Loucy (cell line): ENCODE measurements at regions not wholly inside any gene's neighbourhood (a gene's known extent, or its start where the extent isn't known, plus 50 kb on each side); places are given as distances from the start of the nearest gene placed in this dataset.

Experiments
- H2AFZ ChIP-seq: fragments of 200-600 bp; sonication (generic); 2 replicates; pipeline ENCODE4 v1.6.0; 2016; ENCODE audit warnings: antibody characterized with exemption, mild to moderate bottlenecking, low read length, moderate library complexity
- H3F3A ChIP-seq: fragments of 200-600 bp; 2 replicates; pipeline ENCODE4 v1.6.0; 2016; ENCODE audit warnings: antibody characterized with exemption, low read depth, mild to moderate bottlenecking
- H3K27me3 ChIP-seq: fragments of 200-600 bp; sonication (generic); 2 replicates; pipeline ENCODE4 v1.6.1; 2014; ENCODE audit warnings: low read length, mild to moderate bottlenecking; ENCODE audit not compliant: insufficient read depth, poor library complexity, severe bottlenecking
- H3K36me3 ChIP-seq: fragments of 200-600 bp; sonication (generic); 2 replicates; pipeline ENCODE4 v1.6.1; 2016; ENCODE audit warnings: low read length; ENCODE audit not compliant: insufficient read depth
- H3K4me1 ChIP-seq: fragments of 200-600 bp; sonication (generic); 2 replicates; pipeline ENCODE4 v1.5.1; 2014; ENCODE audit warnings: low read length, mild to moderate bottlenecking; ENCODE audit not compliant: insufficient read depth, poor library complexity, severe bottlenecking
- H3K4me2 ChIP-seq: fragments of 200-600 bp; sonication (generic); 2 replicates; pipeline ENCODE4 v1.6.0; 2014; ENCODE audit warnings: antibody characterized with exemption, low read length, low read depth, mild to moderate bottlenecking; ENCODE audit not compliant: poor library complexity, severe bottlenecking
- H3K4me3 ChIP-seq: fragments of 200-600 bp; sonication (generic); 2 replicates; pipeline ENCODE4 v1.5.1; 2014; ENCODE audit warnings: low read length, mild to moderate bottlenecking, mixed read lengths; ENCODE audit not compliant: poor library complexity, severe bottlenecking
- H3K79me2 ChIP-seq: fragments of 200-600 bp; sonication (generic); 2 replicates; pipeline ENCODE4 v1.6.1; 2014; ENCODE audit warnings: low read length; ENCODE audit not compliant: insufficient read depth
- H3K9ac ChIP-seq: fragments of 200-600 bp; sonication (generic); 2 replicates; pipeline ENCODE4 v1.6.0; 2014; ENCODE audit warnings: mild to moderate bottlenecking, low read depth, low read length, moderate library complexity; ENCODE audit not compliant: poor library complexity, severe bottlenecking
- H3K9me2 ChIP-seq: fragments of 200-600 bp; sonication (generic); replicated peaks from 2 replicates; pipeline ENCODE4 v1.6.1; 2016; ENCODE audit warnings: low read depth, low read length, mixed read lengths
- H3K9me3 ChIP-seq: fragments of 200-600 bp; sonication (generic); 2 replicates; pipeline ENCODE4 v1.6.1; 2014; ENCODE audit warnings: mild to moderate bottlenecking, antibody characterized with exemption, low read length, low read depth; ENCODE audit not compliant: insufficient read depth
- H4K20me1 ChIP-seq: fragments of 200-600 bp; sonication (generic); 2 replicates; pipeline ENCODE4 v1.6.0; 2014; ENCODE audit warnings: antibody characterized with exemption, low read length, mild to moderate bottlenecking; ENCODE audit not compliant: insufficient read depth, poor library complexity, severe bottlenecking
- CTCF ChIP-seq: fragments of 200-600 bp; sonication (generic); conservative IDR thresholded peaks from 2 replicates; pipeline ENCODE4 v1.5.1; 2014; ENCODE audit warnings: mild to moderate bottlenecking, antibody characterized with exemption, low read length
- EZH2phosphoT487 ChIP-seq: fragments of 200-600 bp; IDR thresholded peaks from 2 replicates; pipeline ENCODE4 v1.6.1; 2018; ENCODE audit warnings: antibody characterized with exemption, mild to moderate bottlenecking, moderate library complexity, borderline replicate concordance

GRCh38 chr13:76741624-76742023 is 144.6 kb downstream of the KCTD12 start:
- no peaks in the 10 kb centered on the region for H4K20me1 ChIP-seq
- H3F3A ChIP-seq, result no peaks in the 10 kb centered on the region
- H3K9me2 ChIP-seq, result no peaks in the 10 kb centered on the region
- H3K36me3 ChIP-seq, result no peaks in the 10 kb centered on the region
- H3K9me3 ChIP-seq, result peaks cover 8% of the 10 kb centered on the region; the same call in 1 of the 2 replicates
- H3K4me3 ChIP-seq, result no peak overlapping the region
- no peak overlapping the region for H3K9ac ChIP-seq
- TF ChIP-seq EZH2phosphoT487, result no peak
- TF ChIP-seq CTCF, result no peak
- H2AFZ ChIP-seq, result no peak overlapping the region
- H3K79me2 ChIP-seq, result no peaks in the 10 kb centered on the region
- H3K4me1 ChIP-seq, result peaks cover 4% of the 10 kb centered on the region
- H3K27me3 ChIP-seq, result no peaks in the 10 kb centered on the region
- no peak overlapping the region for H3K4me2 ChIP-seq

GRCh38 chr13:76741046-76741445 is 145.2 kb downstream of the KCTD12 start:
- Histone ChIP-seq H3K9ac (no peak overlapping the region), H4K20me1 (no peaks in the 10 kb centered on the region), H2AFZ (no peak overlapping the region), H3K79me2 (no peaks in the 10 kb centered on the region), H3F3A (no peaks in the 10 kb centered on the region), H3K9me3 (peaks cover 8% of the 10 kb centered on the region; the same call in 1 of the 2 replicates), H3K4me2 (no peak overlapping the region), H3K27me3 (no peaks in the 10 kb centered on the region), H3K9me2 (no peaks in the 10 kb centered on the region), H3K4me3 (no peak overlapping the region), H3K4me1 (peaks cover 4% of the 10 kb centered on the region), H3K36me3 (no peaks in the 10 kb centered on the region)
- no peak for TF ChIP-seq EZH2phosphoT487
- TF ChIP-seq CTCF, result no peak

GRCh38 chr13:76738616-76739015 is 147.6 kb downstream of the KCTD12 start:
- H3K9me2 ChIP-seq, result no peaks in the 10 kb centered on the region
- H2AFZ ChIP-seq, result no peak overlapping the region
- H3K4me2 ChIP-seq, result no peak overlapping the region
- H3K36me3 ChIP-seq, result no peaks in the 10 kb centered on the region
- H3K27me3 ChIP-seq, result no peaks in the 10 kb centered on the region
- H3K9ac ChIP-seq, result no peak overlapping the region
- H3K4me1 ChIP-seq, result no peaks in the 10 kb centered on the region
- no peak overlapping the region for H3K4me3 ChIP-seq
- H3K79me2 ChIP-seq, result no peaks in the 10 kb centered on the region
- H4K20me1 ChIP-seq, result no peaks in the 10 kb centered on the region
- TF ChIP-seq CTCF, result no peak
- TF ChIP-seq EZH2phosphoT487, result no peak
- peaks cover 6% of the 10 kb centered on the region; the same call in 1 of the 2 replicates for H3K9me3 ChIP-seq
- no peaks in the 10 kb centered on the region for H3F3A ChIP-seq
